Muscle of back (tissue), 3 donors: ENCODE measurements at regions not wholly inside any gene's neighbourhood (a gene's known extent, or its start where the extent isn't known, plus 50 kb on each side); places are given as distances from the start of the nearest gene placed in this dataset.
"Not testable (repeated sequence)": the region's sequence is repeated elsewhere in the genome, so short reads cannot be mapped to it uniquely, and the experiment has no call there.

ENCODE experiments used
- DNase-seq, 3 donors: peaks; one replicate each; pipeline versions ENCODE4 v3.0.0 to v3.0.0-alpha.2; 2013

GRCh38 chr1:149157409-149157808, 54.1 kb upstream of the NBPF9 start:
- DNase-seq, result not testable (repeated sequence)

GRCh38 chr1:149158308-149158707, 55.0 kb upstream of the NBPF9 start:
- DNase-seq, result peak in 1 of 3 donors; percentile 1

DNA sequence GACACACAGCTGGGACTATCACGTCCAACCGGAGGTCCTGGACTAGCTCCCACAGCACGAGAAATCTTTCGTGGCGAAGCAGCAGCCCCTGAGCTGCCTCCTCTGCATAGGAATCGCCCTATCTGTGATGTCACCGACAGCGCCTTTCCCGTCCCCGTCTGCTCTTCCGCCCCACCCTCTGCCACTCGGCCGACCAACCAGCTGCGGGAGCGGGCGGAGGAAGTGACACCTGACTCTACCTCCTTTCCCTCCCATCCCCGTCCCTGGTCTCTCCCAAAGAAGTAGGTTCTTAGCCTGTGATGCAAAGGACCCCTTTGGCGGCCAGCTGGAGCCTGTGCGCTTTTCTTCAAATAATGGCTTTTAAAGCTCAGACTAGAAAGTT, 59.7 kb upstream of the NBPF9 start:
- DNase-seq, result not testable (repeated sequence)

DNA sequence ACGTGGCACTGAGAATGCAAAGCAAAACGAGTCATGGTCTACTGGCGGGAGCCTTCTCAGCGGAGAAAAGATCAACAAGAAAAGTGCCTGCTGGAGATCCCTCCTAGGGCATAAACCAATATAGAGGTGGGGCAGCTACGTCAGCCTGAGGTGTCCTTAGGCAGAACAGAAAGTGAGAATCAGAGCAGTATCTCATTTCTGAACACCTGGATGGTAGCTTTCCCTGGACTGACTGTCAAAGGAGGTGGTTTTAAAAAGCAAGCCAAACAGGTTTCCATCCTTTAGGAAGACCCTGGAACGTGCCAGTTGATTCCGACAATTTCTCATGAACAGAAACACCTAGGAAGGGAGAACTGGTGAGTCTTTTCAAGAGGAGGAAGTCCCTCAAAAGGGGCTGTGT, 71.4 kb upstream of the NBPF9 start:
- DNase-seq, result not testable (repeated sequence)

GRCh38 chr1:149175812-149176211, 72.5 kb upstream of the NBPF9 start:
- DNase-seq, result not testable (repeated sequence)

DNA sequence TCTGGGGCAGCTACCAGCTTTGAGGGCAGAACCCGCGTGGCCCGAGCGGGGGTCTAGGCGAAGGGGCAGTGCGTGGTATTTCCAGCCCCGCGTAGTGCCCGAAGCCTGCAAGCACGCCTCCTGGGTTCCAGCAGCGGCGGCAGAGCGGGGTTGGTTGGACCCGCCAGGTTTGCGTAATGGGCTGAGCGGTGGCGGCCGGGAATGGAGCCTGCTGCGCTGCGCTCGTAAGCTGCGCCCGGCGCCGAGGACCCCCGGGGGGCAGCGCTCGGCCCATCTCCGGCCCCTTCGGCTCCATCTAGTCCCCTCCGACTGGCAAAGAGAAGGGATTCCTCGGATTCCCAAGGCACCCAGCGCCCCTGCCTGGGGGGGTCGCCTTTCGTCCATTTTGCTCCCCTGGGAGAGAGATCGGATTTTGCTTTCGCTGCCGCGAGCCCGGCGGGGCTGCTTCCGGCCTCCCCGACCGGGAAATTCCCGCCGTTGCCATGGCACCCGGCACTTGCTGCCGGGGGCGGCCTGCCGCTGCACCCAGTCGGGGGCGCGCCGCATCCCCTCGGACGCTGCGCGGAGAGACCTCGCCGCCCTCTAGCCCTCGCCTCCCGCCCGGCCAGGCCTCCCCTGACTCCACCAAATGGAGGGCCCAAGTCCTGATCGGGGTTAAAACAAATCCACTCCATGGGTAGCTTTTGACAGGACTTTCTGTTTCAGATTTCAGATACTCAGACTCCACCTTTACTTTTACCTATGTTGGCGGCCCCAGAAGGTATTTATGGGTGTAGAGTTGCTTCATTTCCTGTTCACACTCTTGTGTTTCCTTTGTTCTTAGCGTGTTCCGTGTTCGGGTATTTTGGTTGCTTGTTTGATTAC, 73.3 kb upstream of the NBPF9 start:
- DNase-seq, result peak; percentile 24 to 85 (median 62)

GRCh38 chr1:149190742-149191141, 87.4 kb upstream of the NBPF9 start:
- not testable (repeated sequence) for DNase-seq

GRCh38 chr1:149196651-149197050, 93.3 kb upstream of the NBPF9 start:
- DNase-seq, result not testable (repeated sequence)

- DNase-seq, result not testable (repeated sequence)
Measured at GRCh38 chr1:149200567-149200966, 97.2 kb upstream of the NBPF9 start.

- not testable (repeated sequence) for DNase-seq
Measured at GRCh38 chr1:149202283-149202682, 98.9 kb upstream of the NBPF9 start.

GRCh38 chr1:149204396-149204795, 101.0 kb upstream of the NBPF9 start:
- DNase-seq, result not testable (repeated sequence)

DNA sequence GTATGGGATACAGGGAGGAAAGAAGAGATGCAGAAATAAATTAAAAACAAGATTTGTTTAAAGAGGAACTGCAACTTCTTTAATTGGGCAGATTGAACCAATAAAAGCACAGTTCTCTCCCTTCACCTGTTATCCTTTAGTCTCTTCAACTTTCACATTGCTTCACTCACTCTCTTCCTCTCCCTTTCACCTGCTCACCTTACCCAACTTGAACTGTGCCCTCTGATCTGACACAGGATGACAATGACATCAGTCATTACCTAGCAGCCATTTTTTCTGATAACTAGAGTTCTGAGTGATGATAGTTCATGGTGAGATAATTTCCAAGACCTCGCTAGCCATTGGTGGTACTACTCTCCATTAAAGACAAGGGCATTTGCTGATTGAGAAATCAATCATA, 105.5 kb upstream of the NBPF9 start:
- DNase-seq, result not testable (repeated sequence)

DNA sequence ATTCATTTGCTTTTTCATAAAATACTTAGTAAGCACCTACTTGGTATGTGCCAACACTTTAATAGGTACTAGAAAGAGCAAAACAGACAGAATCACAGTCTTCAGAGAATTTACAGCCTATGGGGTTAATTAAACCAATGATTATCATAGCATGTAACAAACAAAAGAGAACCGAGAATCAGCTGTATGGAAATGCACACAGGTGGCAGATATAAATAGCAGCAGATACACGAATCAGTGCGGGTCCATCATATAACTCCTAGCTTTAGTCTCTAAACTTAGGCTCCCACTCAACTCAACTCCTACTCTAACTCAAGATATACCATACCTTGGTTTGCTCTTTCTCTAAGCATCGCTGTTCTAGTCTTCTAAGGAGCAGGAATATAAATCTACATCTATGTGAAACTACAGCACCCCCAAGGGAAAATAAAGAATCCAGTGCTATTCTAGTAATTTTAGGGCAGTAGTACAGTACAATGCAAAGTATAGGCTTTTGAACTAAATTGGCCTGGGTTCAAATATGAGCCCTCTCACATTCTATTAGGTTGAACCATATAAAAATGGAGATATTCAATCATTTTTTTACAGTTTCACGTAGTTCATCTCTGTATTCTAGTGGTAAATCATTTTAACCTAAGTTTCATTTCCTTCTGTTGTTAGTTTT, 108.5 kb upstream of the NBPF9 start:
- DNase-seq, result not testable (repeated sequence)

DNA sequence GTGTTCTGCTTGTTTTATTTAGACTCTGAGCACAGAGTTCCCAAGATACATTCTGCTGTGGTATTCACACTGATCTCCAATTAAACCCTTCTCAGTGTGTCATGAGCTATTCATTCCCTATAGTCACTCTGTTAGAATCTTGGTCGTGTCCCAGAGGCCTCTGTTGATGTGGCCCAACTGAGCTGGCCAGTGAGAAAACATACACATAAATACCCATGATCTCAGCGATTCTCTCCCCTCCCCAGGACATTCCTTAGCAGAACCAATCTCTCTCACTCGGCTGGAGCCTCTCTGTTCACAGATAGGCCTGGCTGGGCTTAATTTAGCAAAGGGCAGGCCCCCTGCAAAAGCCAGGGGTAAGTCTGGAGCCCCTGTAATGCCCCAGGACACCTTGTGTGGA, 109.6 kb upstream of the NBPF9 start:
- DNase-seq, result not testable (repeated sequence)

DNA sequence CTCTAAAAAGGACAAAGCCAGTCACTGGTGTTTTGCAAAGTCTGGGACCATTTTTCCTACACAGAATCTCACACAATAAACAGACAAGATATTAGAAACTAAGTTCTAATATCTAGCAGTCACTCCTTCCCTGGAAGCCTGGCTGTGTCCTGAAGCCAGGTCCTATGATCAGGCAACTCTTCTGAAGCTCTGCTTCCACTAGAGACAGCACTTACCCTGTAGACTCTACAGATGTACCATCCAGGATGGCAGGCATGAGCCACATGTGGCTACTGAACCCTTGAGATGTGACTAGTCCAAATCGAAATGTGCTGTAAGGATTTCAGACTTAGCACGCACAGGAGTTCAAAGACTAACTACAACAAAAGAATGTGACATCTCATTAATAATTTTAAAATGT, 110.3 kb upstream of the NBPF9 start:
- DNase-seq, result not testable (repeated sequence)

DNA sequence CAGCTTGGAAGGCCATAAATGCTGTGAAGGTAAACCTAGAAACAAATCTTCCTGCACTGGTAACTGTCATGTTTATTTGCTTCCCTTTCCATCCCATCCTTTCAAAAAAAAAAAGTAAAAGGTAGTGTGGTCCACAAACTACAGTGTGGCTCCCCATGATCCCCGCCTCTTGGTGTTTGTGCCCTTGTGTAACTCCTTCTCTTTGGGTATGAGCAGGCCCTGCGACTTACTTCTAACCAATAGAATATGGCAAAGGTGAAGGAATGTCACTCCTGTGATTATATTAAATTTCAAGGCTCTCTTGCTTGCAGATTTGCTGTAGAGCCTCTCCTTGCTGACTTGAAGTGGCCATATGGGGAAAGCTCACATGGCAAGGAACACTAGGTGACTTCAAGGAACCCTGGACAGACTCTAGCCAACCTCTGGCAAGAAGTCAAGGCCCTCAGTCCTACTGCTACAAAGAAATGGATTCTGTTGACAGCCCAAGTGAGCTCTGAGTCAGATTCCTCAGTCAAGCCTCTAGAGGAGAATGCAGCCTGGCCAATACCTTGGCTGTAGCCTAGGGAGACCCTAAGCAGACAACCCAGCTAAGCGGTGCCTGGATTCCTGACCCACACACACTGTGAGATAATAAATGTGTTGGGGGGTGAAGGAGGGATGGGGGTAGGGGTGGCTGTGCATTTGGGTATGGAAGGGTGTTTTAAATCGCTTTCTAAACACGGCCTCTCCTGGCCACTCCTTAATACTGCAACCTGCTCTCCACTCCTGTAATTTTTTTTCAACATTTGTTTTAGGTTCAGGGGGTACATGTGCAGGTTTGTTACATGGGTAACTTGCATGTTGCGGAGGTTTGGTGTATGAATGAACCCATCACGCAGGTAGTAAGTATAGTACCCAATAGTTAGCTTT, 115.0 kb upstream of the NBPF9 start:
- not testable (repeated sequence) for DNase-seq

DNA sequence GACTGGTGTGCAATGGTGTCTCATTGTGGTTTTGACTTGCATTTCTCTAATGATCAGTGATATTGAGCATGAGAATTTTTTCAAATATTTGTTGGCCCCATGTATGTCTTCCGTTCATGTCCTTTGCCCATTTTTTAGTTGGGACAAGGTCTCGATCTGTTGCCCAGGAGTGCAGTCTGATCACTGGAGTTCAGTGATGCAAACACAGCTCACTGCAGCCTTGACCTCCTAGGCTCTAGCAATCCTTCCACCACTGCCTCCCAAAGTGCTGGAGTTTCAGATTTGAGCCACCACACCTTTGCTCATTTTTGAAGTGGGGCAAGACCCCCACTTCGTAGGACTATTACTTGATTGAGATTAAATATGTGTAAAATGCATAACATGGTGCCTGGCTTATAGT, 116.2 kb upstream of the NBPF9 start:
- DNase-seq, result not testable (repeated sequence)

DNA sequence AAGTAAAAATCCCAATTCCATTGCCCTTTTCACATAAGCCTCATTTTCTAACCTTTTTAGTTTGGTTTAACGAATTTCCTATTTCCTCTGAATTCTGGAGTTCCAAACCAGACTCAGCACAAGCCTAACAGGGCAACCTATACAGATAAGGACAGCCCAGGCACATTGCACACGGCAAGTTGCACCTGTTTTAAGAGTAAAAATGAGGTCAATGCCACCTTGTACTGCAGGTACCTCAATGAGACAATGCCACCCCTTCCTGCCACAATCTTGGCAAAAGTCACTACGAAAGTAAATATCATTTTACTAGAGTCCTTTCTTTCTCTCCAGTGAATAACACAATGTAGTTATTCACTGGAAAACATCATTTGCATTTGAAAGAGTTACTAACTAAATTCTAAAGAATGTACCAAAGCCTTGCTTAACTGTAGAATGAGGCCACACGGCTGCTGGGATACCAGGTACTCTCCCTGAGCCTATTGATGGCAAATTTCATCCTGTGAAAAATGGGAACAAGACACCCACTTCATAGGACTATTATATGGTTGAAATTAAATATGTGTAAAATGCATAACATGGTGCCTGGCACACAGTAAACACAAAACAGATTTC, 117.2 kb upstream of the NBPF9 start:
- DNase-seq, result not testable (repeated sequence)

DNA sequence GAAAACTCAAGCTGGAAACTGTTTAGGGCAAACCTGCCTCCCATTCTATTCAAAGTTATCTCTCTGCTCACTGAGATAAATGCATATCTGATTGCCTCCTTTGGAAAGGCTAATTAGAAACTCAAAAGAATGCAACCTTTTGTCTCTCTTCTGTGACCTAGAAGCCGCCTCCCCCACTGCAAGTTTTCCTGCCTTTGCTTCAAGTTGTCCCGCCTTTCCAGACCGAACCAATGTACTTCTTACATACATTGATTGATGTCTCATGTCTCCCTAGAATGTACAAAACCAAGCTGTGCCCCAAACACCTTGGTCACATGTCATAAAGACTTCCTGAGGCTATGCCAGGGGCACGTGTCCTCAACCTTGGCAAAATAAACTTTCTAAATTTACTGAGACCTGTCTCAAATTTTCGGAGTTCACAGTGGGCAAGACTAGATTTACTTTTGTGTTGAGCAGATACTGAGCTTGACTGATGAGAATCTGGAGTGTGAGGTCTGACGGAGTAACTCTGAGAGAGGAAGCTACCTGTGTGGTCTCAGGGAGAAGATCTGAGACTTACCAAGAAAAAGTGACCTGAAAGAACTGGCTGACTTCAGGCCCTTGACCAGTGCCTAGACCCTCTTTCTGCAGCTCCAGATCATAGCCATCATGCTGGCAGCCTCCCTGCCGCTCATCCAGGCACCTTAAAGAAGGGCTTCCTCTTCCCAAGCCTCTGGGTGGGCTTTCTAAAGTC, 124.7 kb upstream of the NBPF9 start:
- not testable (repeated sequence) for DNase-seq

- DNase-seq, result not testable (repeated sequence)
Measured at GRCh38 chr1:149228672-149229585, 125.6 kb upstream of the NBPF9 start.
